IgD-negative memory B cell (primary cell): ENCODE measurements at regions not wholly inside any gene's neighbourhood (a gene's known extent, or its start where the extent isn't known, plus 50 kb on each side); places are given as distances from the start of the nearest gene placed in this dataset.
"Not testable (repeated sequence)": the region's sequence is repeated elsewhere in the genome, so short reads cannot be mapped to it uniquely, and the experiment has no call there.

ENCODE experiments used
- H3K27ac Mint-ChIP-seq, 3 donors: one replicate each; pipeline ENCODE4 v1.8.0; 2020 to 2022; ENCODE audit warnings: mild to moderate bottlenecking in 3 of 3, mixed read lengths in 3 of 3, moderate library complexity in 1 of 3
- H3K27me3 Mint-ChIP-seq: one replicate; pipeline ENCODE4 v1.8.0; 2021; ENCODE audit warnings: mixed read lengths
- H3K36me3 Mint-ChIP-seq: one replicate; pipeline ENCODE4 v1.8.0; 2020; ENCODE audit warnings: mild to moderate bottlenecking, mixed read lengths
- H3K4me1 Mint-ChIP-seq, 3 donors: one replicate each; pipeline ENCODE4 v1.8.0; 2020 to 2022; ENCODE audit warnings: mixed read lengths in 3 of 3, mild to moderate bottlenecking in 1 of 3
- H3K4me3 Mint-ChIP-seq, 4 donors: one replicate each; pipeline ENCODE4 v1.8.0; 2020 to 2022; ENCODE audit warnings: mild to moderate bottlenecking in 4 of 4, mixed read lengths in 4 of 4, moderate library complexity in 3 of 4
- H3K9me3 Mint-ChIP-seq, 3 donors: one replicate each; pipeline ENCODE4 v1.8.0; 2020 to 2021; ENCODE audit warnings: mixed read lengths in 3 of 3, mild to moderate bottlenecking in 1 of 3

- Mint-ChIP-seq H3K36me3 (no peaks in the 10 kb centered on the region), H3K9me3 (peaks cover 4 to 7% (median 7%) of the 10 kb centered on the region in 3 donors), H3K27ac (no peak overlapping the region), H3K4me1 (no peaks in the 10 kb centered on the region), H3K27me3 (no peaks in the 10 kb centered on the region), H3K4me3 (no peak overlapping the region)
Measured at GRCh38 chr21:31418377-31419001, 74.4 kb upstream of the TIAM1 start.

- not testable (repeated sequence) for H3K4me1 Mint-ChIP-seq, H3K9me3 Mint-ChIP-seq, H3K27ac Mint-ChIP-seq, H3K36me3 Mint-ChIP-seq, H3K27me3 Mint-ChIP-seq, H3K4me3 Mint-ChIP-seq
Measured at GRCh38 chr21:31417214-31417613, 73.2 kb upstream of the TIAM1 start.

- Mint-ChIP-seq H3K27ac (no peak overlapping the region), H3K4me1 (no peaks in the 10 kb centered on the region), H3K36me3 (no peaks in the 10 kb centered on the region), H3K4me3 (no peak overlapping the region), H3K9me3 (peaks cover 4 to 11% (median 4%) of the 10 kb centered on the region in 3 donors), H3K27me3 (no peaks in the 10 kb centered on the region)
Measured at GRCh38 chr21:31416465-31416864, 72.4 kb upstream of the TIAM1 start.

- H3K36me3 Mint-ChIP-seq = no peaks in the 10 kb centered on the region
- H3K4me1 Mint-ChIP-seq = no peaks in the 10 kb centered on the region
- H3K9me3 Mint-ChIP-seq = peaks cover 2 to 11% (median 4%) of the 10 kb centered on the region in 3 donors
- H3K27ac Mint-ChIP-seq = no peak overlapping the region
- no peak overlapping the region for H3K4me3 Mint-ChIP-seq
- H3K27me3 Mint-ChIP-seq = no peaks in the 10 kb centered on the region
Measured at GRCh38 chr21:31414263-31415000, 70.4 kb upstream of the TIAM1 start.

GRCh38 chr21:31413698-31414097 is 69.6 kb upstream of the TIAM1 start:
- H3K9me3 Mint-ChIP-seq = peaks cover 0 to 11% (median 4%) of the 10 kb centered on the region in 3 donors
- H3K27me3 Mint-ChIP-seq = no peaks in the 10 kb centered on the region
- no peak overlapping the region for H3K4me3 Mint-ChIP-seq
- H3K27ac Mint-ChIP-seq = no peak overlapping the region
- no peaks in the 10 kb centered on the region for H3K36me3 Mint-ChIP-seq
- no peaks in the 10 kb centered on the region for H3K4me1 Mint-ChIP-seq

GRCh38 chr21:31410499-31411131 is 66.6 kb upstream of the TIAM1 start:
- H3K27me3 Mint-ChIP-seq = no peaks in the 10 kb centered on the region
- no peaks in the 10 kb centered on the region for H3K36me3 Mint-ChIP-seq
- peaks cover 0 to 3% (median 0%) of the 10 kb centered on the region in 3 donors for H3K9me3 Mint-ChIP-seq
- H3K27ac Mint-ChIP-seq = no peak overlapping the region
- H3K4me3 Mint-ChIP-seq = no peak overlapping the region
- H3K4me1 Mint-ChIP-seq = no peaks in the 10 kb centered on the region

GRCh38 chr21:31409831-31410487 is 65.9 kb upstream of the TIAM1 start:
- no peaks in the 10 kb centered on the region for H3K27me3 Mint-ChIP-seq
- no peak overlapping the region for H3K27ac Mint-ChIP-seq
- H3K36me3 Mint-ChIP-seq = no peaks in the 10 kb centered on the region
- no peaks in the 10 kb centered on the region for H3K4me1 Mint-ChIP-seq
- peaks cover 0 to 3% (median 0%) of the 10 kb centered on the region in 3 donors for H3K9me3 Mint-ChIP-seq
- no peak overlapping the region for H3K4me3 Mint-ChIP-seq

- Mint-ChIP-seq H3K9me3 (peaks cover 0 to 3% (median 0%) of the 10 kb centered on the region in 3 donors), H3K27ac (no peak overlapping the region), H3K36me3 (no peaks in the 10 kb centered on the region), H3K4me1 (no peaks in the 10 kb centered on the region), H3K27me3 (no peaks in the 10 kb centered on the region), H3K4me3 (no peak overlapping the region)
Measured at GRCh38 chr21:31408301-31409088, 64.4 kb upstream of the TIAM1 start.

- no peaks in the 10 kb centered on the region for H3K36me3 Mint-ChIP-seq
- H3K27ac Mint-ChIP-seq = no peak overlapping the region
- H3K4me3 Mint-ChIP-seq = no peak overlapping the region
- no peaks in the 10 kb centered on the region for H3K27me3 Mint-ChIP-seq
- H3K9me3 Mint-ChIP-seq = peaks cover 0 to 1% (median under 1%) of the 10 kb centered on the region in 3 donors
- no peaks in the 10 kb centered on the region for H3K4me1 Mint-ChIP-seq
Measured at GRCh38 chr21:31406510-31406909, 62.4 kb upstream of the TIAM1 start.

- Mint-ChIP-seq H3K36me3 (no peaks in the 10 kb centered on the region), H3K27ac (no peak overlapping the region), H3K9me3 (peaks cover 0 to 1% (median 0%) of the 10 kb centered on the region in 3 donors), H3K4me1 (no peaks in the 10 kb centered on the region), H3K4me3 (no peak overlapping the region), H3K27me3 (no peaks in the 10 kb centered on the region)
Measured at GRCh38 chr21:31405604-31406003, 61.5 kb upstream of the TIAM1 start.

- H3K4me1 Mint-ChIP-seq = no peaks in the 10 kb centered on the region
- H3K36me3 Mint-ChIP-seq = no peaks in the 10 kb centered on the region
- H3K9me3 Mint-ChIP-seq = peaks cover 0 to 1% (median 0%) of the 10 kb centered on the region in 3 donors
- no peak overlapping the region for H3K4me3 Mint-ChIP-seq
- H3K27me3 Mint-ChIP-seq = no peaks in the 10 kb centered on the region
- H3K27ac Mint-ChIP-seq = no peak overlapping the region
Measured at GRCh38 chr21:31403596-31404333, 59.7 kb upstream of the TIAM1 start.

- Mint-ChIP-seq H3K36me3 (no peaks in the 10 kb centered on the region), H3K9me3 (peaks cover 0 to 1% (median 0%) of the 10 kb centered on the region in 3 donors), H3K27me3 (peaks cover 2% of the 10 kb centered on the region), H3K27ac (no peak overlapping the region), H3K4me1 (no peaks in the 10 kb centered on the region), H3K4me3 (no peak overlapping the region)
Measured at GRCh38 chr21:31399591-31399990, 55.5 kb upstream of the TIAM1 start.

GRCh38 chr21:31398574-31398973 is 54.5 kb upstream of the TIAM1 start:
- H3K27me3 Mint-ChIP-seq = peaks cover 2% of the 10 kb centered on the region
- H3K9me3 Mint-ChIP-seq = peaks cover 0 to 1% (median 0%) of the 10 kb centered on the region in 3 donors
- H3K4me1 Mint-ChIP-seq = no peaks in the 10 kb centered on the region
- no peak overlapping the region for H3K27ac Mint-ChIP-seq
- no peaks in the 10 kb centered on the region for H3K36me3 Mint-ChIP-seq
- H3K4me3 Mint-ChIP-seq = no peak overlapping the region

- Mint-ChIP-seq H3K27ac (no peak overlapping the region), H3K4me1 (no peaks in the 10 kb centered on the region), H3K27me3 (peaks cover 2% of the 10 kb centered on the region), H3K9me3 (peaks cover 0 to 1% (median 0%) of the 10 kb centered on the region in 3 donors), H3K36me3 (no peaks in the 10 kb centered on the region), H3K4me3 (no peak overlapping the region)
Measured at GRCh38 chr21:31397939-31398338, 53.9 kb upstream of the TIAM1 start.
